GM19397 (cell line): ENCODE measurements at regions not wholly inside any gene's neighbourhood (a gene's known extent, or its start where the extent isn't known, plus 50 kb on each side); places are given as distances from the start of the nearest gene placed in this dataset.
"Not testable (repeated sequence)": the region's sequence is repeated elsewhere in the genome, so short reads cannot be mapped to it uniquely, and the experiment has no call there.

ENCODE experiments used
- ATAC-seq: cut with Tn5 transposase; IDR thresholded peaks from one replicate; pipeline ENCODE4 v1.9.1; 2021; ENCODE audit warnings: mild to moderate bottlenecking, moderate library complexity; ENCODE audit not compliant: unreplicated experiment

- ATAC-seq: no peak
These were observed 190.8 kb upstream of the TMEM132C start for GRCh38 chr12:128076188-128076587.

- no peak for ATAC-seq
These were observed 189.6 kb upstream of the TMEM132C start for GRCh38 chr12:128077211-128077916.

GRCh38 chr12:128077917-128078298 is 189.1 kb upstream of the TMEM132C start:
- no peak for ATAC-seq

GRCh38 chr12:128078301-128078971 is 188.5 kb upstream of the TMEM132C start:
- ATAC-seq: no peak

- no peak for ATAC-seq
These were observed 187.5 kb upstream of the TMEM132C start for GRCh38 chr12:128079446-128079845.

- ATAC-seq: no peak
These were observed 183.7 kb upstream of the TMEM132C start for GRCh38 chr12:128083132-128083729.

GRCh38 chr12:128088926-128089325 is 178.0 kb upstream of the TMEM132C start:
- no peak for ATAC-seq

- ATAC-seq: no peak
These were observed 177.0 kb upstream of the TMEM132C start for GRCh38 chr12:128089961-128090360.

- no peak for ATAC-seq
These were observed 175.8 kb upstream of the TMEM132C start for GRCh38 chr12:128091101-128091720.

- no peak for ATAC-seq
These were observed 175.0 kb upstream of the TMEM132C start for GRCh38 chr12:128091951-128092382.

GRCh38 chr12:128098730-128099129 is 168.2 kb upstream of the TMEM132C start:
- ATAC-seq: no peak

GRCh38 chr12:128103152-128103551 is 163.8 kb upstream of the TMEM132C start:
- no peak for ATAC-seq

- no peak for ATAC-seq
These were observed 157.7 kb upstream of the TMEM132C start for GRCh38 chr12:128109236-128109635.

GRCh38 chr12:128109636-128110035 is 157.3 kb upstream of the TMEM132C start:
- no peak for ATAC-seq

- no peak for ATAC-seq
These were observed 155.6 kb upstream of the TMEM132C start for GRCh38 chr12:128111333-128111732.

GRCh38 chr12:128111951-128112350 is 155.0 kb upstream of the TMEM132C start:
- no peak for ATAC-seq

- not testable (repeated sequence) for ATAC-seq
These were observed 153.7 kb upstream of the TMEM132C start for GRCh38 chr12:128113250-128113649.

- ATAC-seq: no peak
These were observed 152.5 kb upstream of the TMEM132C start for GRCh38 chr12:128114485-128114884.

- ATAC-seq: no peak
These were observed 150.4 kb upstream of the TMEM132C start for GRCh38 chr12:128116537-128116936.

GRCh38 chr12:128120035-128120434 is 146.9 kb upstream of the TMEM132C start:
- no peak for ATAC-seq

GRCh38 chr12:128121424-128121823 is 145.5 kb upstream of the TMEM132C start:
- no peak for ATAC-seq

GRCh38 chr12:128123096-128123495 is 143.9 kb upstream of the TMEM132C start:
- ATAC-seq: no peak
